Lower leg skin (tissue), 3 donors: ENCODE measurements at regions not wholly inside any gene's neighbourhood (a gene's known extent, or its start where the extent isn't known, plus 50 kb on each side); places are given as distances from the start of the nearest gene placed in this dataset.

ENCODE experiments used
- POLR2A ChIP-seq, 2 donors: fragments of 450-650 bp; IDR thresholded peaks; one replicate each; pipeline ENCODE4 v1.6.1; 2016 to 2017; ENCODE audit warnings: antibody characterized with exemption in 2 of 2, mild to moderate bottlenecking in 1 of 2, moderate library complexity in 1 of 2
- TF ChIP-seq, protein P1 (sequence below), 3 donors: fragments of 450-650 bp; IDR thresholded peaks; one replicate each; pipeline ENCODE4 v1.5.1; 2016; ENCODE audit warnings: antibody characterized with exemption in 3 of 3, mild to moderate bottlenecking in 3 of 3, moderate library complexity in 2 of 3

DNA sequence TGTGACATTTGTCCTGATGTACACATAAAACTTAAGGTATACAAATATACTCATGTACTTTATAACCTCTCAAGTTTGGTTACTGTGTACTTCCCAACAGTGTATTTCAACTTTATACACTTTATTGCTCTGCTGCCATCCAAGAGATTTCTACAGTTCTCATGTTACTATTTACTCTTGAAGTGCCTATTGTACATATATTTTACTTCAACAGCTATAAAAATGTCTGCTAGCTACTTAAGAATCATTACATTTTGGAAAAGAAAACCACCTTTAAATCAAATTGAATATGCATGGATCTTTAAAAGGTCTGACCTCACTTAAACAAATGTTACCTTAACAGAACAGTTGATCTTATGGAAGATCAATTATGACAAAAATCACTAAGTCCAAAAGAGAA is 1056.4 kb downstream of the ADGRL3 start:
- TF ChIP-seq, protein P1, sequence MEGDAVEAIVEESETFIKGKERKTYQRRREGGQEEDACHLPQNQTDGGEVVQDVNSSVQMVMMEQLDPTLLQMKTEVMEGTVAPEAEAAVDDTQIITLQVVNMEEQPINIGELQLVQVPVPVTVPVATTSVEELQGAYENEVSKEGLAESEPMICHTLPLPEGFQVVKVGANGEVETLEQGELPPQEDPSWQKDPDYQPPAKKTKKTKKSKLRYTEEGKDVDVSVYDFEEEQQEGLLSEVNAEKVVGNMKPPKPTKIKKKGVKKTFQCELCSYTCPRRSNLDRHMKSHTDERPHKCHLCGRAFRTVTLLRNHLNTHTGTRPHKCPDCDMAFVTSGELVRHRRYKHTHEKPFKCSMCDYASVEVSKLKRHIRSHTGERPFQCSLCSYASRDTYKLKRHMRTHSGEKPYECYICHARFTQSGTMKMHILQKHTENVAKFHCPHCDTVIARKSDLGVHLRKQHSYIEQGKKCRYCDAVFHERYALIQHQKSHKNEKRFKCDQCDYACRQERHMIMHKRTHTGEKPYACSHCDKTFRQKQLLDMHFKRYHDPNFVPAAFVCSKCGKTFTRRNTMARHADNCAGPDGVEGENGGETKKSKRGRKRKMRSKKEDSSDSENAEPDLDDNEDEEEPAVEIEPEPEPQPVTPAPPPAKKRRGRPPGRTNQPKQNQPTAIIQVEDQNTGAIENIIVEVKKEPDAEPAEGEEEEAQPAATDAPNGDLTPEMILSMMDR (IDR thresholded peaks at IDR 0.05): no peak
- no peak for TF ChIP-seq POLR2A (IDR thresholded peaks at IDR 0.05)
